GM21529 (cell line): ENCODE measurements at regions not wholly inside any gene's neighbourhood (a gene's known extent, or its start where the extent isn't known, plus 50 kb on each side); places are given as distances from the start of the nearest gene placed in this dataset.

ENCODE experiments used
- ATAC-seq: cut with Tn5 transposase; IDR thresholded peaks from one replicate; pipeline ENCODE4 v1.9.1; 2021; ENCODE audit not compliant: unreplicated experiment

- no peak for ATAC-seq
Observed at GRCh38 chr15:37253877-37254276, 153.5 kb upstream of the MEIS2 start.

DNA sequence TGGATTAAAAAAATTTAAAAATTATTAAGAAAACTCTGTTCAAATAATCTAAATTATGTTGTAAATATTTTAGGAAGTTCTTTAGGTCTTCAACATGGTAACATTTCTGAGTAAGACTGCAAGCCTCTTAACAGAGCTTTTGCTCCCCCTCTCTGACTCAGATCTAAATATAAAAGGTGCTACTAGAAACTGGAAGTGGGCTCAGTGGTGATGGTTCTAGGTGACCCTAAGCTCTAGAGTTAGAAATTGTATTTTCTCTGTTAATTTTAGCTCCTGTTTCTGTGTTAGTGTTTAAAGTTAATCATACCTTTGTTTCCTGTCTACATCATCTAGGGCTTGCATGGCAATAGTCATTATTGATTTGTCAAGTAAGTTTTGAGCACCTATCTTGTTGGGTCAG is 159.9 kb upstream of the MEIS2 start:
- no peak for ATAC-seq

- no peak for ATAC-seq
Observed at GRCh38 chr15:37261685-37262084, 161.3 kb upstream of the MEIS2 start.

DNA sequence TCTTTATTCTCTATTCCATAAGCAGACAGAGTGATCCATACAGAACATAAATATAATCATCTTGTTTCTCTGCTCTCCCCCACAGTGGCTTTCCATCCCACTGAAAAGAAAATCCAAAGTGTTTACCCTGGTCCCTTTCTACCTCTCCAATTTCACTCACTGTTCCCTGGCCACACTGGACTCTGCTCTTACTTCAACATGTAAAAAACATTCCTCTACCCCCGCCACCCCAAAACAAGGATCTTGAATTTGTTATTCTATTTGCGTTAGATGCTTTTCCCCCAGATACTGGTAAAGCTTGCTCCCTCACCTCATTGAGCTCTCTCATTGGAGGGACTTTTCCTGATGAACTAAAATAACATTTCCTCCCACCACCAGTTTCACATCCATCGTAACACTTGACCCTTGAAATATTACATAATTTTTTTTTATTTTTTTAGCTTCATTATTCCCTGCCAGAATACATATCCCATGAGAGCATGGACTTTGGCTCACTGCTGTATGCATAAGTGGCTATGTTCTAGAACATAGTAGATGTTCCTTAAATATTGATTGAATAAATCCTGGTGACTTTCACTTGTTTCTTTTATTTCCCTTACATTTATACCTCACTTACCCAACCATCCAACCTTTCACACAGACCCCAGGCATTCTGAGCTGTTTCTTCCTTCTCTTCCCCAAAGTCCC is 162.7 kb upstream of the MEIS2 start:
- ATAC-seq = no peak

- ATAC-seq = no peak
Observed at GRCh38 chr15:37289109-37289765, 188.9 kb upstream of the MEIS2 start.

DNA sequence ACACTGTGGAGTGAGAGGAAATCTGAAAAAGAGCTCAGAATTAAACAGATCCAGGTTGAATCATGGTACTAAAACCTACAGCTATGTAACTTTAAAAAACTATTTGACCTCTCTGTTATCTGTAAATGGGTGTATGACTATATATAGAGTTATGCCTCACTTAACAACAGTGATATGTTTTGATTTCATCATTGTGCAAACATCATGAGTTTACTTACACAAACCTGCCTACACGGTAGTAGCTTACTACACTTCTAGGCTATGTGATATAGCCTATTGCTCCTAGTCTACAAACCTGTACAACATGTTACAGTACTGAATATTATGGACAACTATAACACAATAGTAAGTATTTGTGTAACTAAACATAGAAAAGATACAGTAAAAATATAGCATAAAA is 191.6 kb upstream of the MEIS2 start:
- no peak for ATAC-seq

DNA sequence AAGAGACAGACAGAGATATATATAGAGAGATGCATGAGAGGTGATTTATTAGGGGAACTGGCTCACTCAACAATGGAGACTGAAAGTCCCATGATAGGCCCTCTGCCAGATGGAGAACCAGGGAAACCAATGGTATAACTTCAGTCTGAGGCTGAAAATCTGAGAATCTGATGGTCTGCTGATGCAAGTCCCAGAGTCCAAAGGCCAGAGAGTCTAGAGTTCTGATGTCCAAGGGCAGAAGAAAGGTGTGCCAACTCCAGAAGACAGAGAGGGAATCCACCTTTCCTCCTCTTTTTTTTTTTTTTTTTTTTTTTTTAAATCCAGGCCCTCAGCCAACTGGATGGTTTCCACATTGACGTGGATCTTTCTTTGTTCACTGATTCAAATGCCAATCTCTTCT is 197.9 kb upstream of the MEIS2 start:
- no peak for ATAC-seq

DNA sequence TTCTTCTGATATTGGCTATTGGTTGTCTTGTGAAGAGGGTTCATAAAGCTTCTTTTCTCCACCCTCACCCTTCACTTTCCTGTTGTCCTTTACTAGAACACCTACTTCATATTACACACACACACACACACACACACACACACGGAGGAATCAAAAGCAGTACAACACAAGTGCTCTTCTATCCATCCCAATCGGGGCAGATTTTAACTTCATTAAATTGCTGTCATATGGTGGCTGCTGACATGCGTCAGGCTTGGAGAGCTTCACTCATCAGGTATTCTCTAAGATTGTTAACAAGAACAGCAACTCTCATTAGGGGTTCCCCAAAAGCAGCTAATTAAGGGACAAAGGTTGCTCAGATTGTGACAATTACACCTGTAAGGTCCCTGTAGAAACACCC is 239.1 kb upstream of the MEIS2 start:
- ATAC-seq = no peak

GRCh38 chr15:37339856-37340255 is 239.5 kb upstream of the MEIS2 start:
- ATAC-seq = no peak

GRCh38 chr15:37340438-37340837 is 240.1 kb upstream of the MEIS2 start:
- ATAC-seq = no peak

GRCh38 chr15:37359101-37359892 is 258.9 kb upstream of the MEIS2 start:
- ATAC-seq = no peak

DNA sequence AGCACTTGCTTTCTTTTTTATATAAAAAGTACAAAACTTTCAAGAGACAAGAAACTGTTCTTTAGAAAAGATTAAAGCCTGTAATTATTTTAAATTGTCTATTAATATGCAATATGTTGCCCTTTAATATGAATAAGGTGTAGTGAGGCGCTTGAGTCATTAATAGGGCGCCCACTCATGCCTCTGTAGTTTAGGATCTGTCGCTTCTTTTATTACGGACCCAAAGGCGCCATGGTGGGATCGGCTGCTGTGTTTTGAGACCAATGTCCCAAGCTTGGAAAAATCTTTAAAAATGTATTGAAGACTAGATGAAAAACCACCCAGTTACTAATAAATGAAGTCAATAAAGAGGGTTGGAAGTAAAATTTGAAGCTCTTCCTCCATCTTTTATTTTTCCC is 259.5 kb upstream of the MEIS2 start:
- no peak for ATAC-seq

- no peak for ATAC-seq
Observed at GRCh38 chr15:37360724-37361123, 260.4 kb upstream of the MEIS2 start.

DNA sequence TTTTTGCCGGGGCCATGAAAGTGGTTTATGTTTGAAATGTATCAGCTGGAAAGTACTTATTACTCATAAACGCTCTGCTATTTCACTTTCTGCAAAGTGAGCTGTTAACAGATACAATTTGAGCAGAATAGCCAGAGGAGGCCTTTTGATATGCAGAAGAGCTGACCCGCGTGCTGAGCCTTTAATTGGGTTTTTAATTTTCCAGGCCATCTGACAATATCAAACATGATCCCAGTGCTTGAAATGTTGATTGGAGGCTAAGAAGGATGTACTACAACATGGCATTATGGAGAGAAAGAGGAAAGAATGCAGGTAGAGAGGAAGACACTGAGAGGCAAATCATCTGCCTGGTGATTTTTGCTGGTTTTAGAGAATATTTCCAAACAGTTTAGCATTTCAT is 261.3 kb upstream of the MEIS2 start:
- ATAC-seq = no peak

GRCh38 chr15:37362414-37362813 is 262.1 kb upstream of the MEIS2 start:
- ATAC-seq = no peak

DNA sequence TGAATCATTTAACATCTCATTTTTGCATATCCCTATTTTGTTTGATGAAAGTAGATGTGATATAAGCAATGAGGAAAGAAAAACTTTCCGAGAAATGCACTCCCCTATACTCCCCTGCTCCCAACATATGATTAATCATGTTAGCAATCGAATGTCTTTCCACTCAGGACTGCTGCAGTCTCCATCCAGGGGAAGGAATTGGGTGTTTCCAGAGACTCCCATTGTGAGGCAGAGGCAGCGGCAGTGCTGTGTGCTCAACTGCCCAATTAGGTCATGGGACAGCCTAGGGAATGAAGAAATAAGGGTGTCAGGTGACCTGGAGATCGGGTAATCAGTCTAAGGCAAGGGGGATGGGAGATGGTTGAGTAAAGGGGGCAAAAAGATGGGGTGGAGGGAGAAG is 268.6 kb upstream of the MEIS2 start:
- no peak for ATAC-seq

- no peak for ATAC-seq
Observed at GRCh38 chr15:37370941-37371340, 270.6 kb upstream of the MEIS2 start.

GRCh38 chr15:37372064-37372463 is 271.7 kb upstream of the MEIS2 start:
- no peak for ATAC-seq

DNA sequence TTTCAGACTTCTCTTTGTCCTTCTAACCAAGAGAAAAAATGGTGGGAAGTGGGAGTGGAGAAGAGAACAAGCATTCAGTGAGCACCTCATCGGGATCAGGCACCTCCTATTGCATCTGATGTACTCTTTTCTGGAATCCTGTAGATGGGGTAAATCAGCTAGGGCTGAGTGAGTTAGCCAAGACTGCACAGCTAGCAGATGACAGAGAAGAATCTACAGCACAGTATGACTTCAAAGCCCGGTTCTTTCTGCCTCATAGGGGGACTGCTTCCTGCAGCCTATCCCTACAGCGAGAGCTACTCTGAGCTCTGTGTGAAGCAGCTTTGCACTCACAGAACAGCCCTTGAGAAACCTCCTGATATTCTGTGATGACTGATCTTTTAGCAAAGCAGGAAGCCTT is 275.2 kb upstream of the MEIS2 start:
- no peak for ATAC-seq

DNA sequence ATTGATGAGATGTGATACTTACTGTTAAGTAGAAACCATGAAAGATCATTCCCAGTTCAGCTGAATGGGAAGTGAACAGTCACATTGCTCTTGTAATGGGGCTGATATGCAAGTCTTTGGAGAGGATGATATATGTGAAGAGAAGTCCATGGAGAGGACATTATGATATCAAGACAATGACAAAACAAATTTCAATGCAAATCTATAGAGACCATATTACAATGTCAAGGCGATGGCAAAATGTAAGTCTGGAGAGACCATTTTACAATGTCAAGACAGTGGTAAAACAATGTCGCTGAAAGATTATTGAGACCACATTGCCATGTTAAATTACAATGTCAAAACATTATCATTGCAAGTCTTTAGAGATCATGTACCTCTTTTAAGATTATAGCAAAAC is 277.1 kb upstream of the MEIS2 start:
- ATAC-seq = no peak

DNA sequence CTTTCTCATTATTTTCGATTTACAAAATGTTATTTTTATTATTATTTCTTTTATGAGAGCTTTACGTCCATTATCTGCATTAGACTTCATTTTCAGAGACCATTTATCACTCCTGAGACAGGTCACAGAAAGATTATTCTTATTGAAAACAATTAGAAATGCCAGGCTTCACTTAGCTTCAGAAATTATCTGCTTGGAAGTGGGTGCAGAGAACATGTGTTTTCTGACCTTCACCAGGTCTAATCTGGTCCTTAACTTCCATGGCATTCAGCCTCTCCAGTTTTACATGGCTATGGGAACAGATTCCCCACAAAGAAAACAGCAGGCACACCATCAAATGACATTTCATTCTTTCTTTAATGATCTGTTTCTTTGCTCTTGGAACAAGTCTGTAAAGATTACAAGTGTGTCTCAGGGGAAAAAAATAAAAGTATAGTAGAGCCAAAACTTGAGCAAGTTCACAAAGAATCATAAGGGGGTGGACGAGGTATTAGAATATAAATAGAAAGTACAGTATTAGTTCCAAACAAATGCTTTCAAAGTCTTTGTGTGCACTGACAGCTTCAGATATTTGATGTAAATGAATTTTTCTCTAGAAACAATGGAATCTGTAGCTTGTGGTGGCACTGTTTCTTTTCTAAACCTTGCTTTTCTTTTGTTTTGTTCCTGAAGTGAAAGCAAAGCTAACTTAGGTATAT is 294.2 kb upstream of the MEIS2 start:
- no peak for ATAC-seq

GRCh38 chr15:37395100-37395468 is 294.7 kb upstream of the MEIS2 start:
- no peak for ATAC-seq
